ENCODE measurements at regions not wholly inside any gene's neighbourhood (a gene's known extent, or its start where the extent isn't known, plus 50 kb on each side); places are given as distances from the start of the nearest gene placed in this dataset.

GRCh38 chr1:165011991-165012531 is 344.5 kb downstream of the LMX1A start:
- Histone ChIP-seq H3K18ac (ENCODE audit: low read depth, low read length) (no peak overlapping the region), H3K4me1 (ENCODE audit: control insufficient read depth, insufficient read depth, low read length) (no peaks in the 10 kb centered on the region), H2AFZ (replicated peaks; ENCODE audit: low read length, poor library complexity) (no peak overlapping the region), H3K9me3 (ENCODE audit: control insufficient read depth, insufficient read depth, low read length) (no peaks in the 10 kb centered on the region), H2AK9ac (replicated peaks; ENCODE audit: low read depth, low read length, poor library complexity) (no peak overlapping the region), H3K56ac (ENCODE audit: extremely low read depth, insufficient read depth, low read length) (no peak overlapping the region), H3K4me3 (ENCODE audit: insufficient read depth, low read depth, low read length) (no peak overlapping the region), H2AK5ac (ENCODE audit: low read depth, low read length) (no peak overlapping the region), H3K27ac (ENCODE audit: insufficient read depth, low read length) (no peak overlapping the region), H3K79me1 (ENCODE audit: low read depth in 1 of 2, low read length in 2 of 2) (no peaks in the 10 kb centered on the region), H3K27me3 (ENCODE audit: control insufficient read depth, insufficient read depth, low read length) (no peaks in the 10 kb centered on the region), H3K4ac (ENCODE audit: low read depth, low read length) (no peak overlapping the region), H2BK120ac (ENCODE audit: low read depth, low read length) (no peak overlapping the region), H4K20me1 (ENCODE audit: insufficient read depth, low read length) (no peaks in the 10 kb centered on the region), H4K8ac (ENCODE audit: low read depth in 2 of 2, low read length in 2 of 2) (no peak overlapping the region), H2BK15ac (ENCODE audit: low read depth, low read length) (no peak overlapping the region), H3K9ac (ENCODE audit: low read depth, low read length) (no peak overlapping the region), H3K36me3 (ENCODE audit: control insufficient read depth, insufficient read depth, low read length) (no peaks in the 10 kb centered on the region), H4K5ac (ENCODE audit: low read depth, low read length) (no peak overlapping the region), H3K23ac (ENCODE audit: low read depth, low read length) (no peak overlapping the region), H2BK20ac (ENCODE audit: low read depth, low read length) (no peak overlapping the region), H3K14ac (replicated peaks; ENCODE audit: low read depth, low read length) (no peak overlapping the region), H3K4me2 (ENCODE audit: low read depth, low read length) (no peak overlapping the region), H4K91ac (ENCODE audit: insufficient read depth, low read depth, low read length) (no peak overlapping the region), H2BK5ac (ENCODE audit: low read depth, low read length, poor library complexity, severe bottlenecking) (no peak overlapping the region), H3K9me1 (ENCODE audit: insufficient read depth, low read length) (no peaks in the 10 kb centered on the region)
- intact Hi-C loops (cut with micrococcal nuclease), result no loop called here
- no CpG with 5 or more reads among the region's 1 CpG for WGBS, 2 experiments (ENCODE audit: extremely low coverage in 2 of 2, insufficient read length in 1 of 2)
- ChIA-PET POLR2A (ENCODE audit: unreplicated experiment) (no interaction called here), CTCF (no interaction called here)
- BruUV-seq (replicated peaks), result no TSS peak
- TF ChIP-seq MAZ (IDR thresholded peaks at IDR 0.05; ENCODE audit: borderline replicate concordance, low read depth, low read length), result no peak
- no peak for TF ChIP-seq ELK1 (IDR thresholded peaks at IDR 0.05; ENCODE audit: borderline replicate concordance, low read depth, low read length)
- TF ChIP-seq, protein P1, sequence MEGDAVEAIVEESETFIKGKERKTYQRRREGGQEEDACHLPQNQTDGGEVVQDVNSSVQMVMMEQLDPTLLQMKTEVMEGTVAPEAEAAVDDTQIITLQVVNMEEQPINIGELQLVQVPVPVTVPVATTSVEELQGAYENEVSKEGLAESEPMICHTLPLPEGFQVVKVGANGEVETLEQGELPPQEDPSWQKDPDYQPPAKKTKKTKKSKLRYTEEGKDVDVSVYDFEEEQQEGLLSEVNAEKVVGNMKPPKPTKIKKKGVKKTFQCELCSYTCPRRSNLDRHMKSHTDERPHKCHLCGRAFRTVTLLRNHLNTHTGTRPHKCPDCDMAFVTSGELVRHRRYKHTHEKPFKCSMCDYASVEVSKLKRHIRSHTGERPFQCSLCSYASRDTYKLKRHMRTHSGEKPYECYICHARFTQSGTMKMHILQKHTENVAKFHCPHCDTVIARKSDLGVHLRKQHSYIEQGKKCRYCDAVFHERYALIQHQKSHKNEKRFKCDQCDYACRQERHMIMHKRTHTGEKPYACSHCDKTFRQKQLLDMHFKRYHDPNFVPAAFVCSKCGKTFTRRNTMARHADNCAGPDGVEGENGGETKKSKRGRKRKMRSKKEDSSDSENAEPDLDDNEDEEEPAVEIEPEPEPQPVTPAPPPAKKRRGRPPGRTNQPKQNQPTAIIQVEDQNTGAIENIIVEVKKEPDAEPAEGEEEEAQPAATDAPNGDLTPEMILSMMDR (conservative IDR thresholded peaks at IDR 0.05; ENCODE audit: low read depth, low read length), result no peak
- TF ChIP-seq POLR2A (IDR thresholded peaks at IDR 0.05; ENCODE audit: low read depth, low read length), result no peak
- no peak for TF ChIP-seq RAD21 (IDR thresholded peaks at IDR 0.05; ENCODE audit: low read length)
- ATAC-seq (ENCODE audit: low read depth) (no peak), DNase-seq (no peak)
- in situ Hi-C loops (cut with MboI; ENCODE audit: low sequenced_read_pairs), result no loop called here
- dilution Hi-C loops (cut with HindIII; ENCODE audit: low sequenced_read_pairs, unreplicated experiment), result no loop called here

Data from IMR-90 (cell line).